NCI-H128 (cell line): ENCODE measurements at regions not wholly inside any gene's neighbourhood (a gene's known extent, or its start where the extent isn't known, plus 50 kb on each side); places are given as distances from the start of the nearest gene placed in this dataset.

ENCODE experiments used
- DNase-seq: peaks from one replicate; lab custom pipeline; 2025; ENCODE audit not compliant: unreplicated experiment; lab: John Stamatoyannopoulos, UW

GRCh38 chr2:126370201-126370600 lies 285.8 kb upstream of the GYPC start:
- DNase-seq = no peak

GRCh38 chr2:126372406-126372805 lies 283.6 kb upstream of the GYPC start:
- no peak for DNase-seq

- DNase-seq = no peak
These were observed 277.8 kb upstream of the GYPC start for GRCh38 chr2:126378176-126378575.

GRCh38 chr2:126381091-126381490 lies 274.9 kb upstream of the GYPC start:
- no peak for DNase-seq

- no peak for DNase-seq
These were observed 273.0 kb upstream of the GYPC start for GRCh38 chr2:126382998-126383397.

- no peak for DNase-seq
These were observed 272.2 kb upstream of the GYPC start for GRCh38 chr2:126383800-126384199.

GRCh38 chr2:126385441-126385840 lies 270.5 kb upstream of the GYPC start:
- DNase-seq = no peak

- DNase-seq = no peak
These were observed 270.0 kb upstream of the GYPC start for GRCh38 chr2:126385983-126386382.

GRCh38 chr2:126389446-126389845 lies 266.5 kb upstream of the GYPC start:
- DNase-seq = no peak

GRCh38 chr2:126392889-126393288 lies 263.1 kb upstream of the GYPC start:
- no peak for DNase-seq

- no peak for DNase-seq
These were observed 257.0 kb upstream of the GYPC start for GRCh38 chr2:126399001-126399400.

GRCh38 chr2:126403039-126403628 lies 252.8 kb upstream of the GYPC start:
- DNase-seq = no peak

- no peak for DNase-seq
These were observed 249.7 kb upstream of the GYPC start for GRCh38 chr2:126406267-126406666.

GRCh38 chr2:126408671-126409070 lies 247.3 kb upstream of the GYPC start:
- DNase-seq = no peak

GRCh38 chr2:126409850-126410249 lies 246.1 kb upstream of the GYPC start:
- no peak for DNase-seq

GRCh38 chr2:126413079-126413478 lies 242.9 kb upstream of the GYPC start:
- DNase-seq = no peak

- DNase-seq = no peak
These were observed 236.6 kb upstream of the GYPC start for GRCh38 chr2:126419403-126419802.

- DNase-seq = no peak
These were observed 230.0 kb upstream of the GYPC start for GRCh38 chr2:126425943-126426342.

- no peak for DNase-seq
These were observed 226.9 kb upstream of the GYPC start for GRCh38 chr2:126429103-126429502.

- no peak for DNase-seq
These were observed 224.8 kb upstream of the GYPC start for GRCh38 chr2:126431136-126431535.

- DNase-seq = no peak
These were observed 219.5 kb upstream of the GYPC start for GRCh38 chr2:126436411-126436810.

- DNase-seq = no peak
These were observed 218.9 kb upstream of the GYPC start for GRCh38 chr2:126437016-126437415.

GRCh38 chr2:126444512-126444911 lies 211.4 kb upstream of the GYPC start:
- DNase-seq = no peak
